A673 (cell line): ENCODE measurements at regions not wholly inside any gene's neighbourhood (a gene's known extent, or its start where the extent isn't known, plus 50 kb on each side); places are given as distances from the start of the nearest gene placed in this dataset.
"Not testable (repeated sequence)": the region's sequence is repeated elsewhere in the genome, so short reads cannot be mapped to it uniquely, and the experiment has no call there.

ENCODE experiments used
- CTCF ChIP-seq: fragments of 300-800, 200-600 bp; sonication (generic); conservative IDR thresholded peaks from 2 replicates; pipeline ENCODE4 v1.5.1; 2017; ENCODE audit warnings: low read depth, mild to moderate bottlenecking, antibody characterized with exemption, low read length, moderate library complexity, mixed read lengths
- EZH2 ChIP-seq: fragments of 200-600 bp; sonication (generic); IDR thresholded peaks from 2 replicates; pipeline ENCODE4 v1.6.1; 2017; ENCODE audit warnings: borderline replicate concordance, low read depth, mild to moderate bottlenecking, mixed read lengths, antibody characterized with exemption, low read length; ENCODE audit not compliant: poor library complexity, severe bottlenecking

- TF ChIP-seq CTCF, EZH2: not testable (repeated sequence)
Observed at GRCh38 chr13:37280231-37280630, 174.8 kb upstream of the CSNK1A1L start.
